ELR (cell line): ENCODE measurements at regions not wholly inside any gene's neighbourhood (a gene's known extent, or its start where the extent isn't known, plus 50 kb on each side); places are given as distances from the start of the nearest gene placed in this dataset.

Experiments used
- DNase-seq: peaks from one replicate; pipeline ENCODE4 v3.0.0-alpha.2; 2015; ENCODE audit warnings: low read depth

GRCh38 chr15:95872366-95872771 is 458.1 kb upstream of the NR2F2 start:
- DNase-seq = peak; percentile 74

DNA sequence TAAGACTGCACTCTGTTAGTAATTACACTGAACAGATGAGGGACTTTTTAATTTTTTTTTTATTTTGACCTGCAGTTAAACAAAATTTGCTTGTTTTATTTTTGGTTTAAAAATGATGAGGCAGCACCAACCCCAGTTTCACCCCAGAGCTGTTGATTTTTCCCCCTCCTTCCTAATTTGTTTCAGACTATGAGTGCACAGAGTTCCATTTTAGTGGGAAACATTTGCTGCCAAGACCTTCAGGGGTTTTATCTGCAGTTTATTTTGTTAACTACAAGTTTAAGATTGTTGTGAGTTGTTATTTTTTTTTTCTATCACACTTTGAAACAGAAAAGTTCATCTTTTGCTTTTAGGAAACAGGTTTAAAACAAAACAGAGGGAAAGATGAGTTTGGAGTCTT is 455.9 kb upstream of the NR2F2 start:
- DNase-seq = no peak

DNA sequence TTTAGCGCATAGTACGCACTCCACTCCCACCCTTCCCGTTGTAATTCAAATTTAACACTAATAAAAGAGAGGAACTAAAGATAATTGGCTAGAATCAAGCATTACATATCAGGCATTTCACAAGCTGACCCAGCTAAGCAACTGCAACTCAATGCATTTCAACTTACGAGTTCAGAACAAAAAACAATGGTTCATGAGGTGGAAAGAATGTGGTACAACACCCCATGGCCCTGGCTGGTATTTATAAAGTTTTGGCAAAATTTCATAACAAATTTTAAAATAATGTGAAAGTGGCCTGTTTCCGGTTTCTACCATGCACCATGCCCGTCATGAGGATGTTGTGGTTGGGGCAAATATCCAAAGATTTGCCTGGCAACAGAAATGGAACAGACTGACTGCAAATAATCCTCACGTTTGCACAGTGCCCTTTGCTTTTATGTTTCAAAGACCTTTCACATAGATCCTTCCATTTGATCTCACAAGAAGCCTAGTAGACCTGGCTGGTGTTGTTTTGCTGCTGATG is 455.3 kb upstream of the NR2F2 start:
- peak; percentile 58 for DNase-seq

DNA sequence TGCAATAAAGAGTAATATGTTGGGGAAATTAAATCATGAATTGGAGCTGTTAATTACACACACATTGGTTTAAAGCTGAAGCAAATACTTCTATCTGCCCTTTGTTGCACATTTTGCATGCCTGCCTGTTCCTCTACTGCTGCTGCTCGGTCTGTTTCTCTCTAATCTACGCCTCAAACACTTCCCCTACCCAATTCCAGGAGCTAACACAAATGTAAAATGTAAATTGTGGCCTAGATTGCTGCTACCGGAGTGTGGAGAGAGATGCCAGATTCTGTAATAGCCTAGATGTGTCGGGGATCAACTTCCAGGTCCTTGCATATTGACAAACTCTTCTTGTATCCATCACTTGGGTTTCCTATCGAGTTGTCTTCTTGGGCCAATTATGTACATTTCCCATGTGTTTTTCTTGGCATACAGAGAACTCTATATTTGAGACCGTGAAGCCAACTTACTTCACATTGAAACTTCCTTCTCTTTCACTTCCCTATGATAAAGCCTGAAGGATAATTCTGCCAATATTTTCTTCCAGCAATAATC is 450.4 kb upstream of the NR2F2 start:
- DNase-seq = no peak

GRCh38 chr15:95880630-95881029 is 449.9 kb upstream of the NR2F2 start:
- DNase-seq = no peak

- no peak for DNase-seq
Measured at GRCh38 chr15:95883064-95883463, 447.4 kb upstream of the NR2F2 start.

GRCh38 chr15:95884276-95884675 is 446.2 kb upstream of the NR2F2 start:
- no peak for DNase-seq

DNA sequence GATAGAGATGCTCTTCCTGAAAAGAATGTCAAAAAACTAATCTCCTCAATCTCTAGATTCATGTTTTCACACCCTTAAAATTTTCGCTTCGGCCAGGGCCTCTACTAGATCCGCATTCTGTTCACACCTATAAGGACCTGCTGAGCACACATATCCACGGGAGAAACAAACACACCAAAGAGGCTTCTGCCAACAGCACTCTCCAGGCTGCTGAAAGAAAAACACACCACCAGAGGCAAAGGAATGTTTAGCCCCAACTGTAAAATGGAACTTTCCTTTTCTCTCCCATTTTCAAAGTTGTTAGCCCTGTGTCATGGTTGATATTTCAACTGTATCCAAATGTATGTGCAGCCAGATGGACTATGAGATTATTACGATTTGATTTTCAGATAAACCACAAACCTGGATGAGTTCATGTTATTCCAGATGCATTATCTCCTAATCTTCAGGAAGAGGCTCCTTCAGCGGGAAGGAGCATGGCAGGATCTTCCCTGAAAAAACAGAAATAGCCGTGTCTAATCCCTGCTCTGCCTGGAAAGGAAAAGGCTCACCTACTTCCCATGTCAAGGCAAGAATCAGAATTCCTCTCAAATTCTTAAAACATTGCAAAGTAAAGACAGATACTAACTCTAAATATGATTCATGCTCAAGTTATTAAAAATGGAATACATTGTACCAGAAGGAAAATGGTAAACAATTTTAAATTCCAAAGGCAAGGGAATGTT is 442.7 kb upstream of the NR2F2 start:
- peak; percentile 46 for DNase-seq

GRCh38 chr15:95888762-95889161 is 441.7 kb upstream of the NR2F2 start:
- DNase-seq = no peak

DNA sequence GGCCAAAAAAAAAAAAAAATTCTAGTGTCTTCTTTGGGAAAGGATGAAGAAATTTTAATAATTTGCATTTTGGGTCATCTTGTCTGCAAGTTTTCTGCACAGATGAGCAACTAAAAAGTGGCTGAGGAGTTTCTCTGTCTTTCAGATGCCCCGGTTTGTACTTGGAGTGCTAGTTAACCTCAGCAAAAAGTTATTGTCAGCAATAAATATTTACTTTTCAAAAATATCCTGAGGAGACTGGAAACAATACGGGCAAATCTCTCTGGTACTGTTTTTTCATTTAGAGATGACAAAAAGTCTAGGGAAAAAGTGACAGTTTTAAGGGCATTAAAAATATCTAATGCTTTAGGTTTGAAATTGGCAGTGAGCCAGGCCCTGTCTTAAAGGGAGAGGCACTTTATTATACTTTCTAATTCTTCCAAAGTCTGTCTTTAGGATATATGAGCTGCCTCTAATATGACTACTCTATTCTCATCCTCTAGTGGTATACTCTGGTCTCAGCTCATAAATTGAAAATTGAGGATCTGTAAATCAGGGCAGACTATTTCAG is 436.0 kb upstream of the NR2F2 start:
- no peak for DNase-seq

GRCh38 chr15:95895508-95895907 is 435.0 kb upstream of the NR2F2 start:
- no peak for DNase-seq

GRCh38 chr15:95897651-95898050 is 432.8 kb upstream of the NR2F2 start:
- no peak for DNase-seq

- no peak for DNase-seq
Measured at GRCh38 chr15:95898761-95899160, 431.7 kb upstream of the NR2F2 start.

DNA sequence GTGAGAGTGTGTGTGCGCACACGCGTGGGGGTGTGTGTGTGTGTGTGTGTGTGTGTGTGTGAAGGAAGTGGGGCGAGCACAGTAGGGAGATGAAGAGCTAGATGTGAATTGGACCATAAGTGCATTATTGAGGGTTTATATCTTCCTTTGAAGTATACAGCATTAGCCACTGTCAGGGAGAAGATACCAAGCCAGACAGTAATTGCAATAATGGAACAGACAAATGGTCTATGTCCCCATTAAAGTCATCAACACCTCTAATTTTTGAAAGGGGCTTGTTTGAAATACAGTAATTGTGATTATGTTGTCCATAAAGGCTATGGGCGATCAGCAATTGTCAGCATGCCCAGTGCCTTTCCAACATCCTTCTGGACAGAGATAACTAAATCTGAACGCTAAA is 429.2 kb upstream of the NR2F2 start:
- no peak for DNase-seq

- no peak for DNase-seq
Measured at GRCh38 chr15:95902606-95903005, 427.9 kb upstream of the NR2F2 start.

- DNase-seq = no peak
Measured at GRCh38 chr15:95903352-95903751, 427.1 kb upstream of the NR2F2 start.

DNA sequence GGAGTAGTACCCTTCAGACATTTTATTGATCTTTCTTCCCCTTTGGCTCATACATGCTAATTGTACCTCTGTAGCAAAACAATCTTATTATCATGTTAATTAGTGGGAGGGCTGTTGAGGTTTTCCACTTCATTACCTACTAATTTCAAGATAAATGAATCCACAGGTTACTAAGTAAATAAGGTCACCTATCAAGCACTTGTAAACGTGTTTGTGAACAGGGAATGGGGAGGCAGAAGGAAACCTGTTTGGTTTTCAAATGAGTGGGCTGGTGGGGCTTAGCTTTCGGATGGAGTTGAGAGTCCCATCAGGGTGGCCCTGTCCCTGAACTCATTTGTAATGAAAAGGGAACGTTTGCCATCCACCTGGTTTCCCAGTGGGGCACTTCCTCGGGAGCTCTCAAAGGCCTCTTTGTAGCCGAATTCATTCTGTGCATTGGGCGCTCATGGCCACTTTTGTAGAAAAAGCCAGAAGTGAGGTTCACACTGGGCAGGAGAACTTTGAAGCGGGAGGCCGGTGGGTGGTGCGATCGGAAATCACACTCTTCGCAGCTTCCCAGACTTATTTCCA is 419.8 kb upstream of the NR2F2 start:
- no peak for DNase-seq

DNA sequence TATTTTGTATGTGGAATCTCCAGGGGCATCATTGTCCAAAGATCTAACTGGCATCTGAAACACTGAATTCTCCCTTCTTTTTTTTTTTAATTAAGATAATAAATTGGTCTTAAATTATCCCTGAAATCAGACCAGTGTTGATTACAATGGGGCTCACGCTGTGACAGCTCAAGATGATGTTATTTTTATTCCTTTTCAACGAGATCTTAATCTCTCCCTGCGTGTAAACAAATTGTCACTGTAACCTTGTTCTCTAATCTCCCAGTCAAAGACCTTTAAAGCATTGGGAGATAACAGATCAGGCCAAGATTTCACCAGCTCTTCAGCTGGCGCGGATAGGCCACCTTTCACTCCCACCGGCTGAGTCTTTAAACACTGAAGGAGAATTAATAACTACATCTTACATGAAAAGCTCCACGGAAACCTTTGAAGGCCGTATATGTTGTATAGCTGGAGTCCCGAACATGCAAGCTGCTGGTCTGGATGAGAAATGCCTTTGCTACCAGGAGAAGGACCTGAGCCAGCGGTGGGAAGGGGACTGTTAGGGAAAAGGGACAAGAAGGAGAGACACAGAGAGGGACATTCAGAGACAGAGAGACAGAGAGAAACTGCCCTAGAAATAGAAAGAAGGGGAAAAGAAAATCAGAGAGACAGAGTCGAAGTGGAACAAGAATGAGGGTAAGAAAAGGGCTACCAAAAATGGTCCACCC is 418.8 kb upstream of the NR2F2 start:
- DNase-seq = no peak

DNA sequence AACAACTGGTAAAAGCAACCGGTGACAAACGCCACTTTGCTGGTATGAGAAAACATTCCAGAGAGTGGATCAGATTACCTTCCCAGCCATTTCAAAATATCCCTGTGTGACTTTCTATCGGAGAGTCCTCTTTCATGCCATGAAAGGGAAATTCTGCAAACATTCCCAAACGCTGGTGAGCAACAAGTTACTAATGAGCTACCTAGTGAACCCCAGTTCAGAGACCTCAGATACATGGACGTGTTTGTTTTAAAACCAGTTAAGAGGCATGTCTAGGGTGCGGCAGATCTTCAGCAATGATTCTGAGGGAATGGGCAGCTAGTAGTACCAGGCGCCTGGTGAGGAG is 418.2 kb upstream of the NR2F2 start:
- no peak for DNase-seq

GRCh38 chr15:95912728-95913127 is 417.8 kb upstream of the NR2F2 start:
- DNase-seq = no peak

DNA sequence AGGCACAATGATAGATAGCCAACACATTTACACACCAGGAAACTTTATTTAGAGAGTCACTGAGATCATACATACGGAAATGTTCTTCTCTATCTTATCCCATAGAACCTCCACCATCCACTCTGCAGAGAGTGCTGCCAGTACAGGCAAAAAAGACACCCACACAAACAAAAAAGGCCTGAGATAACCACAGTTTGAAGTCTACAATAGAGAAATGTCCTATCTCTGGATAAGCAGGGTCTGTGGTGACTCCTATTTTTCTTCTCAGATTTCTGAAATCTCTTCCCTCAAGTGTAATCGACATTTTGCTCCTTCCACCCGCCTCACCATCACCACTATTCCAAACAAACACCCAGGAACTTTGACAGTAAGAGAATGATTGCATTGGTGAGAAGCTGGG is 413.9 kb upstream of the NR2F2 start:
- DNase-seq = no peak

DNA sequence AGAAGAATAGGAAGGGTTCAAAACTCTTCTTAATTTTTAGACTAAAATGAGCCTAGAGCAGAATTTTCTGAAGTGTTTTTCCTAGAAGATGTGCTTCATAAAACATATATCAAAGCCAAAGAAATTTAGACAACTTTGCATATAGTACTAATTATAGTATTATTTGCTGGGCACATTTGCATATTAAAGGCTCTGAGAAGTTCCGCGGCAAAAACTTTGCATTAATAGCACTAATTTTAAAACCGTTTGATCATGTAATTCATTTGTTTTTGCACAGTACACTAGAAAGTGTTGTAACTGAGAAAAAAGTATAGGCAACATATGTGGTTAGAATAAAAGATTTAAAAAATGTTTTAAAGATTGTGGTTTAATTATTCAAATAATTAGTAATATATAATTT is 412.0 kb upstream of the NR2F2 start:
- DNase-seq = no peak

DNA sequence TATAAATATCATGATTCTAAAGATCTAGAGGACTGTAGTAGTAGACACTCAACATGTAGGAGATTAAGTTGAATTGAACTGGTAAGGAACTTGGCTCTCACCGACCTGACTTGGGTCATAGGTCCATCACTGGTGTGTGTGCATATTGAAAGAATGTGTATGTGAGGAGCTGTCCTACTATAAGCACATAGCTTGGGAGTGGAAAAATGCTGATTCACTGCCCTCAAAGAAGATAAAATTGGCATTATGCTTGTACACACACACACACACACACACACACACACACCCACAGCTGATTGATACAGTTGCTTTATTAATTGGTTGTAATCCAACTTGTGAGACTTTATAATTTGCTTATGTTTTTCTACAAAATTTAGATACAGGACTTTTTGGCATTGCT is 411.0 kb upstream of the NR2F2 start:
- DNase-seq = no peak
